Astrocyte (in vitro differentiated cells and primary cell): ENCODE measurements at regions not wholly inside any gene's neighbourhood (a gene's known extent, or its start where the extent isn't known, plus 50 kb on each side); places are given as distances from the start of the nearest gene placed in this dataset.

ENCODE experiments used
- DNase-seq: peaks from one replicate; pipeline ENCODE4 v3.0.0-alpha.2; 2010; ENCODE audit warnings: low read depth
- FAIRE-seq: peaks from 2 replicates; lab custom pipeline; 2011; peaks lifted over from hg19 to GRCh38; lab: Jason Lieb, UNC
- H2AFZ ChIP-seq: 2 replicates; pipeline ENCODE4 v1.6.0; 2012; ENCODE audit warnings: low read depth, low read length, inconsistent platforms
- H3K27ac ChIP-seq: 2 replicates; pipeline ENCODE4 v1.5.1; 2011; ENCODE audit warnings: low read depth, low read length, inconsistent platforms
- H3K27me3 ChIP-seq: 2 replicates; pipeline ENCODE4 v1.6.0; 2011; ENCODE audit warnings: low read length, inconsistent platforms; ENCODE audit not compliant: insufficient read depth
- H3K36me3 ChIP-seq: 2 replicates; pipeline ENCODE4 v1.5.1; 2011; ENCODE audit warnings: low read length, inconsistent platforms; ENCODE audit not compliant: insufficient read depth
- H3K4me1 ChIP-seq: 2 replicates; pipeline ENCODE4 v1.5.1; 2011; ENCODE audit warnings: low read length, inconsistent platforms; ENCODE audit not compliant: insufficient read depth
- H3K4me2 ChIP-seq: 2 replicates; pipeline ENCODE4 v1.6.0; 2012; ENCODE audit warnings: low read length, inconsistent platforms
- H3K4me3 ChIP-seq: 2 replicates; pipeline ENCODE4 v1.5.1; 2011; ENCODE audit warnings: low read depth, mild to moderate bottlenecking, low read length, inconsistent platforms; ENCODE audit not compliant: insufficient read depth
- H3K79me2 ChIP-seq: 2 replicates; pipeline ENCODE4 v1.6.0; 2012; ENCODE audit warnings: mild to moderate bottlenecking, low read length, inconsistent platforms; ENCODE audit not compliant: insufficient read depth
- H3K9ac ChIP-seq: 2 replicates; pipeline ENCODE4 v1.6.0; 2012; ENCODE audit warnings: mild to moderate bottlenecking, low read length, inconsistent platforms
- H3K9me3 ChIP-seq: 2 replicates; pipeline ENCODE4 v1.5.1; 2012; ENCODE audit warnings: low read depth, mild to moderate bottlenecking, low read length, inconsistent platforms; ENCODE audit not compliant: insufficient read depth
- H4K20me1 ChIP-seq: 2 replicates; pipeline ENCODE4 v1.6.0; 2012; ENCODE audit warnings: low read length, inconsistent platforms; ENCODE audit not compliant: insufficient read depth
- H3K27ac Mint-ChIP-seq: one replicate; pipeline ENCODE4 v1.8.0; 2021; ENCODE audit warnings: mild to moderate bottlenecking, mixed read lengths; ENCODE audit not compliant: unreplicated experiment
- H3K27me3 Mint-ChIP-seq: one replicate; pipeline ENCODE4 v1.8.0; 2021; ENCODE audit warnings: low read depth, mixed read lengths; ENCODE audit not compliant: unreplicated experiment
- H3K36me3 Mint-ChIP-seq: one replicate; pipeline ENCODE4 v1.8.0; 2021; ENCODE audit warnings: low read depth, mixed read lengths; ENCODE audit not compliant: unreplicated experiment
- H3K4me1 Mint-ChIP-seq: one replicate; pipeline ENCODE4 v1.8.0; 2021; ENCODE audit warnings: low read depth, mixed read lengths; ENCODE audit not compliant: unreplicated experiment
- H3K4me3 Mint-ChIP-seq: one replicate; pipeline ENCODE4 v1.8.0; 2021; ENCODE audit warnings: mild to moderate bottlenecking, moderate library complexity, mixed read lengths; ENCODE audit not compliant: unreplicated experiment
- H3K9me3 Mint-ChIP-seq: one replicate; pipeline ENCODE4 v1.8.0; 2021; ENCODE audit warnings: mild to moderate bottlenecking, mixed read lengths; ENCODE audit not compliant: unreplicated experiment
- EZH2 ChIP-seq: IDR thresholded peaks from 2 replicates; pipeline ENCODE4 v1.6.1; 2012; ENCODE audit warnings: mild to moderate bottlenecking, low read length, inconsistent platforms; ENCODE audit not compliant: insufficient read depth
- TF ChIP-seq, protein P1 (sequence below): IDR thresholded peaks from 2 replicates; pipeline ENCODE4 v1.5.1; 2011; ENCODE audit warnings: low read depth, mild to moderate bottlenecking, inconsistent platforms, low read length, moderate library complexity; ENCODE audit not compliant: insufficient read depth

DNA sequence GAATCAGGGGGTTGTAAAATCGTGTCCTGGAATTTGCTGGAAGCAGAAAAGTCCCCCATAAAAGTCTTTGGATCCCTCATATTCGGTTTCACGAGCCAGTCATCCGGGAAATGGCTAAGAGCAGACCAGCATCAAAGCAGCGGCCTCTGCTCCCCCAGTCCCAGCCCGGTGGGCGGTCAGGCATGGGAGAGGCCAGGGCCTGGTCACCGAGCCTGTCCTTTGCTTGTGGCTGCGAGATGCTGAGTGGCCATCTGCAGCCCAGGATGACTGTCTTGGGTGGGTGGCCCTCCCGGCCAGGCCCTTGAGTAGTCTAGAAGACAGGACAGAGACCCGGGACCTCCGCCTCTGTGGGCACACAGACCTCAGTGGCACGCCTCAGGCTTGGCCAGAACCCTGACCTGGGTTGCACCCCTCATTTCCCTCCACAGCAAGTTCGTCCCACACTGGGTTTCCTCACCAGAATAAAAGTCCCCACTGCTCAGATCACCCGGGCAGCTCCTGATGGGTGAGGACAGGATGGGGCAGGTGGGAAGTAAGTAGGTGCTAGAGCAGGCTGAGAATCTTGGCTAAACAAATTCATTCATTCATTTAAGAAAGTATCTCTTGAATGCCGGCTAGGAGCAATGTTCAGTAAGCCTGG lies 172.1 kb downstream of the BMP7 start:
- H3K27ac ChIP-seq = no peak overlapping the region
- DNase-seq = no peak
- H3K27me3 Mint-ChIP-seq = peaks cover 35% of the 10 kb centered on the region
- no peak overlapping the region for H3K4me3 Mint-ChIP-seq
- H3K4me1 Mint-ChIP-seq = peaks cover 8% of the 10 kb centered on the region
- H2AFZ ChIP-seq = no peak overlapping the region
- H3K4me3 ChIP-seq = no peak overlapping the region
- H4K20me1 ChIP-seq = peaks cover 3% of the 10 kb centered on the region
- H3K9me3 Mint-ChIP-seq = no peaks in the 10 kb centered on the region
- H3K36me3 Mint-ChIP-seq = no peaks in the 10 kb centered on the region
- no peak overlapping the region for H3K9ac ChIP-seq
- H3K4me2 ChIP-seq = no peak overlapping the region
- H3K9me3 ChIP-seq = no peaks in the 10 kb centered on the region
- H3K36me3 ChIP-seq = no peaks in the 10 kb centered on the region
- H3K27ac Mint-ChIP-seq = no peak overlapping the region
- FAIRE-seq = no peak
- H3K27me3 ChIP-seq = peaks cover under 1% of the 10 kb centered on the region
- no peaks in the 10 kb centered on the region for H3K4me1 ChIP-seq
- H3K79me2 ChIP-seq = no peaks in the 10 kb centered on the region
- TF ChIP-seq, protein P1, sequence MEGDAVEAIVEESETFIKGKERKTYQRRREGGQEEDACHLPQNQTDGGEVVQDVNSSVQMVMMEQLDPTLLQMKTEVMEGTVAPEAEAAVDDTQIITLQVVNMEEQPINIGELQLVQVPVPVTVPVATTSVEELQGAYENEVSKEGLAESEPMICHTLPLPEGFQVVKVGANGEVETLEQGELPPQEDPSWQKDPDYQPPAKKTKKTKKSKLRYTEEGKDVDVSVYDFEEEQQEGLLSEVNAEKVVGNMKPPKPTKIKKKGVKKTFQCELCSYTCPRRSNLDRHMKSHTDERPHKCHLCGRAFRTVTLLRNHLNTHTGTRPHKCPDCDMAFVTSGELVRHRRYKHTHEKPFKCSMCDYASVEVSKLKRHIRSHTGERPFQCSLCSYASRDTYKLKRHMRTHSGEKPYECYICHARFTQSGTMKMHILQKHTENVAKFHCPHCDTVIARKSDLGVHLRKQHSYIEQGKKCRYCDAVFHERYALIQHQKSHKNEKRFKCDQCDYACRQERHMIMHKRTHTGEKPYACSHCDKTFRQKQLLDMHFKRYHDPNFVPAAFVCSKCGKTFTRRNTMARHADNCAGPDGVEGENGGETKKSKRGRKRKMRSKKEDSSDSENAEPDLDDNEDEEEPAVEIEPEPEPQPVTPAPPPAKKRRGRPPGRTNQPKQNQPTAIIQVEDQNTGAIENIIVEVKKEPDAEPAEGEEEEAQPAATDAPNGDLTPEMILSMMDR = no peak
- no peak for TF ChIP-seq EZH2

DNA sequence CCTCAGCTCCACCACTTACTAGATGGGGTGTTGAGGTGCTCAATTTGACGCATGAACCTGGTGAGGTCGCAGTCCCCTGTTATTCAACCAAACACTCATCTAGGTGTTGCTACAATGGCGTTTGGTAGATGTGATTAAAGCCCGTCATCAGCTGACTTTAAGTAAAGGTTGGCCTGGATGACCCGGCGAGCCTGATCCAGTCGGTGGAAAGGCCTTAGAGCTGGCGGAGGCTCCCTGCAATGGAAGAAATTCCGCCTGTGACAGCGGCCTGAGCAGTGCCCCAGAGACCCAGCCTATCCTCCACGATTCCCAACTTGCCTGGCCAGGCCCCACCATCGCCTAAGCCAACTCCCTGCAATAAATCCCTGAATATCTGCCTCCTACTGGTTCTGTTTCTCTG lies 171.4 kb downstream of the BMP7 start:
- Mint-ChIP-seq H3K9me3 (no peaks in the 10 kb centered on the region), H3K4me3 (no peak overlapping the region), H3K27ac (no peak overlapping the region), H3K36me3 (no peaks in the 10 kb centered on the region), H3K4me1 (peaks cover 8% of the 10 kb centered on the region), H3K27me3 (peaks cover 41% of the 10 kb centered on the region)
- peaks cover 3% of the 10 kb centered on the region for H4K20me1 ChIP-seq
- no peaks in the 10 kb centered on the region for H3K36me3 ChIP-seq
- no peaks in the 10 kb centered on the region for H3K79me2 ChIP-seq
- no peaks in the 10 kb centered on the region for H3K4me1 ChIP-seq
- H3K4me2 ChIP-seq = no peak overlapping the region
- H3K9ac ChIP-seq = no peak overlapping the region
- H3K27me3 ChIP-seq = no peaks in the 10 kb centered on the region
- no peaks in the 10 kb centered on the region for H3K9me3 ChIP-seq
- H3K27ac ChIP-seq = no peak overlapping the region
- DNase-seq = no peak
- H2AFZ ChIP-seq = no peak overlapping the region
- H3K4me3 ChIP-seq = no peak overlapping the region
- TF ChIP-seq EZH2 = no peak
- FAIRE-seq = no peak

DNA sequence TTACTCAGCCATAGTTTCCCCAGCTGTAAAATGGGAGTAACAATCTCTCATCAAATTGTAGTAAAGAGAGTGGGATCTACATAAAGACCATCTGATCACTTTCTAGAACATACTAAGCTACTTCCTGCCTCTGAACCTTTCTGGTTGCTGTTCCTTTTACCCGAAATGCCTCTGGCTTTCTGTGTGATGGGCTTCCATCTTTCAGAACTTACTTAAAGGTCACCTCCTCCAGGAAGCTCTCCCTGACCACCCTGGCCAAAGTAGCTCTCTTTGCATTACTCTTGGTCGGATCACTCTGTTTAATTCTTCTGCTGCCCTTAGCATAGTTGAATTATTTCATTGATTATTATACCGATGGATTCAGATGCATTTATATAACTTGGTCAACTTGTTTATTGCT lies 171.0 kb downstream of the BMP7 start:
- Mint-ChIP-seq H3K9me3 (peaks cover 3% of the 10 kb centered on the region), H3K27ac (no peak overlapping the region), H3K36me3 (no peaks in the 10 kb centered on the region), H3K27me3 (peaks cover 41% of the 10 kb centered on the region), H3K4me3 (no peak overlapping the region), H3K4me1 (peaks cover 6% of the 10 kb centered on the region)
- no peak for DNase-seq
- Histone ChIP-seq H3K4me1 (no peaks in the 10 kb centered on the region), H3K4me2 (no peak overlapping the region), H4K20me1 (peaks cover 3% of the 10 kb centered on the region), H3K27ac (no peak overlapping the region), H2AFZ (no peak overlapping the region), H3K4me3 (no peak overlapping the region), H3K9ac (no peak overlapping the region), H3K79me2 (no peaks in the 10 kb centered on the region), H3K9me3 (no peaks in the 10 kb centered on the region), H3K27me3 (no peaks in the 10 kb centered on the region), H3K36me3 (no peaks in the 10 kb centered on the region)
- TF ChIP-seq, protein P1 = no peak
- TF ChIP-seq EZH2 = no peak
- FAIRE-seq = no peak
